ENCODE measurements at regions not wholly inside any gene's neighbourhood (a gene's known extent, or its start where the extent isn't known, plus 50 kb on each side); places are given as distances from the start of the nearest gene placed in this dataset.

DNA sequence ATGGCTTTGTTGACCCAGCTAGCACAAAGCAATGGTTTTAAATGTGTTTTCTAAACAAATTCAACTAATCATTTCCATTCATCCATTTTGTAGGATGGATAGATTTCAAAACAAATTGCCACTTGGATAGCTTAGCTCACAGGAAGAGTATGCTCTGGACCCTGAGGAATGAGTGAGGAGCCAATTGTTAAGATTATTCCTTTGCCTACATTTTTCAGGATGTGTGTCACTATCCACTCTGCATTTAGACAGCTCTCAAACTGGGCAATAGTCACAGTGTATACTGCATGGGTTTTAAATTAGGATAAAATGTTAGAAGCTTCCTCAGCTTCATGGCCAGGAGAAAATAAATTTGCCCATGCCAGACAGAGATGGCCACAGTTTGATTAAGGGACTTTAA is 605.6 kb upstream of the TEX47 start:
- Histone ChIP-seq H3K4me1 (ENCODE audit: insufficient read depth, low read length) (no peaks in the 10 kb centered on the region), H2AFZ (ENCODE audit: low read depth, low read length) (no peak overlapping the region), H3K36me3 (ENCODE audit: insufficient read depth, low read length) (no peaks in the 10 kb centered on the region), H3K4me3 (ENCODE audit: low read length) (no peak overlapping the region), H3K9me3 (ENCODE audit: low read length) (no peaks in the 10 kb centered on the region), H3K27me3 (ENCODE audit: insufficient read depth, low read length) (no peaks in the 10 kb centered on the region)

GRCh38 chr7:89401690-89402089 is 606.2 kb upstream of the TEX47 start:
- no peaks in the 10 kb centered on the region for H3K27me3 ChIP-seq (ENCODE audit: insufficient read depth, low read length)
- no peaks in the 10 kb centered on the region for H3K4me1 ChIP-seq (ENCODE audit: insufficient read depth, low read length)
- H3K9me3 ChIP-seq (ENCODE audit: low read length), result no peaks in the 10 kb centered on the region

GRCh38 chr7:89451911-89452310 is 656.4 kb upstream of the TEX47 start:
- no peak overlapping the region for H3K4me3 ChIP-seq (ENCODE audit: low read length)
- no peaks in the 10 kb centered on the region for H3K9me3 ChIP-seq (ENCODE audit: low read length)
- no peaks in the 10 kb centered on the region for H3K4me1 ChIP-seq (ENCODE audit: insufficient read depth, low read length)
- no peaks in the 10 kb centered on the region for H3K27me3 ChIP-seq (ENCODE audit: insufficient read depth, low read length)
- no peaks in the 10 kb centered on the region for H3K36me3 ChIP-seq (ENCODE audit: insufficient read depth, low read length)
- H2AFZ ChIP-seq (ENCODE audit: low read depth, low read length), result no peak overlapping the region

More at GRCh38 chr7:89401690-89402089, 606.2 kb upstream of the TEX47 start:
- H3K36me3 ChIP-seq (ENCODE audit: insufficient read depth, low read length), result no peaks in the 10 kb centered on the region
- no peak overlapping the region for H3K4me3 ChIP-seq (ENCODE audit: low read length)
- H2AFZ ChIP-seq (ENCODE audit: low read depth, low read length), result no peak overlapping the region

DNA sequence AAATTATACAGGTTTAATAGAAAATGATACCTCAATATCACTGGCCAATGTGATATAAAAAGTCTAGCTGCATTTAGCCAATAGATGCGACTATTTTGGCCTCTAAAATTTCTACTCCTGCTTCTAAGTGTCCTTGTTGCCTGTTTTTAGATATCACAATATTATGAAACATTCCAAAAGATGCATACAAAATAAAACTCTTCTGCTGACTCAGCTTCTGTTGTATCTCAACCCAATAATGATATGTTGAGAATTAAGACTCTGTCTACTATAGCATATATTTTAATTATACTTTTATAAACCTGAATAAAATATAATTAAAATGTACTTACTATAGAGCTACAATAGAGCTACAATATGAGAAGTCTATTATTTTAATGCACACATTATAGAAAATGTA is 661.0 kb upstream of the TEX47 start:
- H3K4me1 ChIP-seq (ENCODE audit: insufficient read depth, low read length), result no peaks in the 10 kb centered on the region
- no peak overlapping the region for H3K4me3 ChIP-seq (ENCODE audit: low read length)
- H3K9me3 ChIP-seq (ENCODE audit: low read length), result no peaks in the 10 kb centered on the region
- no peaks in the 10 kb centered on the region for H3K27me3 ChIP-seq (ENCODE audit: insufficient read depth, low read length)
- no peaks in the 10 kb centered on the region for H3K36me3 ChIP-seq (ENCODE audit: insufficient read depth, low read length)
- no peak overlapping the region for H2AFZ ChIP-seq (ENCODE audit: low read depth, low read length)

- H3K4me1 ChIP-seq (ENCODE audit: insufficient read depth, low read length), result no peaks in the 10 kb centered on the region
- no peak overlapping the region for H3K4me3 ChIP-seq (ENCODE audit: low read length)
- no peaks in the 10 kb centered on the region for H3K9me3 ChIP-seq (ENCODE audit: low read length)
Observed at GRCh38 chr7:89458114-89458513, 662.6 kb upstream of the TEX47 start.

GRCh38 chr7:89474456-89474855 is 678.9 kb upstream of the TEX47 start:
- H3K4me1 ChIP-seq (ENCODE audit: insufficient read depth, low read length), result no peaks in the 10 kb centered on the region
- H2AFZ ChIP-seq (ENCODE audit: low read depth, low read length), result peak overlapping the region; percentile 47
- H3K9me3 ChIP-seq (ENCODE audit: low read length), result no peaks in the 10 kb centered on the region
- H3K27me3 ChIP-seq (ENCODE audit: insufficient read depth, low read length), result no peaks in the 10 kb centered on the region
- H3K4me3 ChIP-seq (ENCODE audit: low read length), result no peak overlapping the region
- no peaks in the 10 kb centered on the region for H3K36me3 ChIP-seq (ENCODE audit: insufficient read depth, low read length)

More at GRCh38 chr7:89458114-89458513, 662.6 kb upstream of the TEX47 start:
- no peaks in the 10 kb centered on the region for H3K27me3 ChIP-seq (ENCODE audit: insufficient read depth, low read length)
- H2AFZ ChIP-seq (ENCODE audit: low read depth, low read length), result no peak overlapping the region
- no peaks in the 10 kb centered on the region for H3K36me3 ChIP-seq (ENCODE audit: insufficient read depth, low read length)

DNA sequence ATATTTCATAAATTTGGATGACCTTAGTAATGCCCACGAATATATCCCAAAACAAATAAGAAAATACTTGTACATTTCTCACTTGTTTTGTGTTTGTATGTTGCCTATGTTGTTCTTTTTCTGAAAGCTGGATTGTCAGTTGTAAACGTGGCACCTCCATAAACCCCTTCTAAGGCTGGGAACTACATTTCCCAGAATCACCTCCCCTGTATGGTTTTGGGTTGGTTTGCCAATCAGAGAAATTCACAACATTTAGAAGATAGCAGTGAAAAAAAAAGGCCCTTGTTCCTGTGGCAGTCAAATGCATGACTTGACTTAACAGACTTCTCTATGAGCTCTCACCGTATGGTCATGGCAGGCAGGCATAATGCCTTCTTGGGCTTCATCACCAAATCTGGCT is 676.3 kb upstream of the STEAP1 start:
- Histone ChIP-seq H3K4me3 (ENCODE audit: low read length) (no peak overlapping the region), H3K4me1 (ENCODE audit: insufficient read depth, low read length) (no peaks in the 10 kb centered on the region), H3K36me3 (ENCODE audit: insufficient read depth, low read length) (no peaks in the 10 kb centered on the region), H2AFZ (ENCODE audit: low read depth, low read length) (no peak overlapping the region), H3K27me3 (ENCODE audit: insufficient read depth, low read length) (no peaks in the 10 kb centered on the region), H3K9me3 (ENCODE audit: low read length) (no peaks in the 10 kb centered on the region)

- no peak overlapping the region for H2AFZ ChIP-seq (ENCODE audit: low read depth, low read length)
- H3K4me1 ChIP-seq (ENCODE audit: insufficient read depth, low read length), result no peaks in the 10 kb centered on the region
- no peak overlapping the region for H3K4me3 ChIP-seq (ENCODE audit: low read length)
- no peaks in the 10 kb centered on the region for H3K27me3 ChIP-seq (ENCODE audit: insufficient read depth, low read length)
- no peaks in the 10 kb centered on the region for H3K36me3 ChIP-seq (ENCODE audit: insufficient read depth, low read length)
- no peaks in the 10 kb centered on the region for H3K9me3 ChIP-seq (ENCODE audit: low read length)
Observed at GRCh38 chr7:89495704-89496103, 658.6 kb upstream of the STEAP1 start.

DNA sequence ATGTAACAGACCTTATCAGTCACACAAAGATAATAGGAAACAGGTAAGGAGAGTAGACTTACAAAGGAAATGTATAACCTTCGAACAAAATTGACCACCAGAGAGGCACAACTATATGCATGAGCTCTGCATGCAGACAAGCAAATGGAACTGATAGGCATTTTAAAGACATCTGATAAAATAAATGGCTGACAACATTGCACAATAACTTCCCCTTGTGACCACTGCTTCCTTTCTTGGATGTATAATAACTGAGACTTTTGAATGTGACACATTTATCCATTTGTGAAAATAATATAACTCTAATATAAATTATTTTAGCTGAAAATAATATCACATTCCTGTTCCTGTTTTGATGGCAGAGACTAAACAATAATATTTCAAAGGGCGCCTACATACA is 654.2 kb upstream of the STEAP1 start:
- Histone ChIP-seq H3K27me3 (ENCODE audit: insufficient read depth, low read length) (no peaks in the 10 kb centered on the region), H3K36me3 (ENCODE audit: insufficient read depth, low read length) (no peaks in the 10 kb centered on the region), H2AFZ (ENCODE audit: low read depth, low read length) (no peak overlapping the region), H3K4me3 (ENCODE audit: low read length) (no peak overlapping the region), H3K9me3 (ENCODE audit: low read length) (no peaks in the 10 kb centered on the region), H3K4me1 (ENCODE audit: insufficient read depth, low read length) (no peaks in the 10 kb centered on the region)

GRCh38 chr7:89503281-89503680 is 651.0 kb upstream of the STEAP1 start:
- Histone ChIP-seq H3K36me3 (ENCODE audit: insufficient read depth, low read length) (no peaks in the 10 kb centered on the region), H3K4me1 (ENCODE audit: insufficient read depth, low read length) (no peaks in the 10 kb centered on the region), H3K4me3 (ENCODE audit: low read length) (no peak overlapping the region), H2AFZ (ENCODE audit: low read depth, low read length) (no peak overlapping the region), H3K9me3 (ENCODE audit: low read length) (no peaks in the 10 kb centered on the region), H3K27me3 (ENCODE audit: insufficient read depth, low read length) (no peaks in the 10 kb centered on the region)

DNA sequence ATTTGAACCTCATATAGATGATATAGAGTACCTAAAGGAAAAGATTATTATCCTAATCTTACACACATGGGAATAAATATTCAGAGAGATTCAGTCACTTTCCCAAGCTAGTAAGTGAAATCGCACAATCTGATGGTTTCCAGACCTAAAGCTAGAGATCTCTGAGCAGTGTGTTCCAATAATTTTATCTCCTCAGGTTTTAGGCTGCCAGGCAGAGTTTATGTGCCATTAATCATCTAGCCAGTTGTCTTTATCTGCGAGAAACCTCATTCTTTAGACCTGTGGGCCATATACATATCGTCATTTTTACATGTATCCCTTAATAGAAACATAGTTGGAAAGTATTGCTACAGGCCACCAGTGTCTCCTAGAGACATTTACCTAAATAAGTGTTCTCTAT is 647.2 kb upstream of the STEAP1 start:
- no peak overlapping the region for H2AFZ ChIP-seq (ENCODE audit: low read depth, low read length)
- no peaks in the 10 kb centered on the region for H3K27me3 ChIP-seq (ENCODE audit: insufficient read depth, low read length)
- no peaks in the 10 kb centered on the region for H3K4me1 ChIP-seq (ENCODE audit: insufficient read depth, low read length)
- H3K4me3 ChIP-seq (ENCODE audit: low read length), result no peak overlapping the region
- H3K9me3 ChIP-seq (ENCODE audit: low read length), result no peaks in the 10 kb centered on the region
- no peaks in the 10 kb centered on the region for H3K36me3 ChIP-seq (ENCODE audit: insufficient read depth, low read length)

GRCh38 chr7:89511900-89512299 is 642.4 kb upstream of the STEAP1 start:
- no peaks in the 10 kb centered on the region for H3K9me3 ChIP-seq (ENCODE audit: low read length)
- H2AFZ ChIP-seq (ENCODE audit: low read depth, low read length), result no peak overlapping the region
- no peaks in the 10 kb centered on the region for H3K4me1 ChIP-seq (ENCODE audit: insufficient read depth, low read length)
- no peak overlapping the region for H3K4me3 ChIP-seq (ENCODE audit: low read length)
- H3K27me3 ChIP-seq (ENCODE audit: insufficient read depth, low read length), result no peaks in the 10 kb centered on the region
- no peaks in the 10 kb centered on the region for H3K36me3 ChIP-seq (ENCODE audit: insufficient read depth, low read length)

DNA sequence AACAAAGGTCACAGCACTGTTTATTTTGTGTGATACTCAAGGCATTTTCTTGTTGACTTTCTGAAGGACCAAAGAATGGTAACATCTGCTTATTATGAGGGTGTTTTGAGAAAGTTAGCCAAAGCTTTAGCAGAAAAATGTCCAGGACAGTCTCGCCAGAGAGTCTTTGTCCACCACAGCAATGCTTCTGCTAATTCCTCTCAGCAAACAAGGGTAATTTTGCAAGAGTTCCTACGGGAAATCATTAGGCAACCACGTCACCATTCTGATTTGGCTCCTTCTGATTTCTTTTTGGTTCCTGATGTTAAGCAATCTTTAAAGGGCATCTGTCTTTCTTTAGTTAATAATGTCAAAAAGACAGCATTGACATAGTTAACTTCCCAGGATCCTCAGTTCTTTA is 639.3 kb upstream of the STEAP1 start:
- Histone ChIP-seq H3K27me3 (ENCODE audit: insufficient read depth, low read length) (no peaks in the 10 kb centered on the region), H3K9me3 (ENCODE audit: low read length) (no peaks in the 10 kb centered on the region), H2AFZ (ENCODE audit: low read depth, low read length) (no peak overlapping the region), H3K36me3 (ENCODE audit: insufficient read depth, low read length) (no peaks in the 10 kb centered on the region), H3K4me3 (ENCODE audit: low read length) (no peak overlapping the region), H3K4me1 (ENCODE audit: insufficient read depth, low read length) (no peaks in the 10 kb centered on the region)

DNA sequence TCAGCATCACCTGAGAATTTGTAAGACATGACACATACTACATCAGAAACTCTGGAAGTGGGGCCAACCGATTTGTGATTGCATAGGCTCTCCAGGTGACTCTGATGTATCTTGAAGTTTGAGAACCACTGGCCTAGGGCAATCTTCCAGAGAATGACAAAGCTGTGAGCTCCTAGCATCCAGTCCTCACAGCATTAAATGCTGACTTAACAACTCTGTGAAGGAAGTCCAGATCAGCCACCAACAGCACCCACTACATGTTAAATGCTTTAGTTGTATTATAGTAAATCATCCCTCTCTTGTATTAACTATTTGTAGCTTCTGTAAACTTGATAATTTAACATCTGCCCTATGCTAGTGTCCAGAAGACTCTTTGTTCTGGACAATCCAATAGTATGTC is 636.5 kb upstream of the STEAP1 start:
- Histone ChIP-seq H3K4me1 (ENCODE audit: insufficient read depth, low read length) (no peaks in the 10 kb centered on the region), H3K27me3 (ENCODE audit: insufficient read depth, low read length) (no peaks in the 10 kb centered on the region), H3K9me3 (ENCODE audit: low read length) (no peaks in the 10 kb centered on the region), H2AFZ (ENCODE audit: low read depth, low read length) (no peak overlapping the region), H3K36me3 (ENCODE audit: insufficient read depth, low read length) (no peaks in the 10 kb centered on the region), H3K4me3 (ENCODE audit: low read length) (no peak overlapping the region)
